Lower lobe of right lung (tissue), 2 donors: ENCODE measurements at regions not wholly inside any gene's neighbourhood (a gene's known extent, or its start where the extent isn't known, plus 50 kb on each side); places are given as distances from the start of the nearest gene placed in this dataset.

Experiments
- ATAC-seq, 2 donors: fragments of 200-7000 bp; cut with Tn5 transposase; one replicate each; pipeline ENCODE4 v1.9.1; 2020 to 2022; ENCODE audit warnings: mild to moderate bottlenecking in 2 of 2, moderate library complexity in 2 of 2
- DNase-seq: peaks from one replicate; pipeline ENCODE4 v3.0.0-alpha.2; 2020
- H3K27ac ChIP-seq: fragments of 200-600 bp; one replicate; pipeline ENCODE4 v1.8.0; 2022
- H3K27me3 ChIP-seq: fragments of 200-600 bp; one replicate; pipeline ENCODE4 v1.8.0; 2022; ENCODE audit warnings: low read depth
- H3K36me3 ChIP-seq: fragments of 200-600 bp; one replicate; pipeline ENCODE4 v1.8.0; 2022; ENCODE audit warnings: mild to moderate bottlenecking
- H3K4me1 ChIP-seq: fragments of 200-600 bp; one replicate; pipeline ENCODE4 v1.8.0; 2022
- H3K4me3 ChIP-seq: fragments of 200-600 bp; one replicate; pipeline ENCODE4 v1.8.0; 2022; ENCODE audit warnings: mild to moderate bottlenecking
- H3K9me3 ChIP-seq: fragments of 200-600 bp; one replicate; pipeline ENCODE4 v1.8.0; 2022
- intact Hi-C: fragments of 100-400 bp; cut with DNase I; formaldehyde crosslinking; loops from one replicate; pipeline ENCODE4 v1.11.0; 2022
- TF ChIP-seq, protein P1 (sequence below): fragments of 200-600 bp; IDR thresholded peaks from one replicate; pipeline ENCODE4 v1.8.0; 2022; ENCODE audit warnings: antibody characterized with exemption, mild to moderate bottlenecking
- donor health status: DM: no; HTN: yes; CAD: no; lungs with severe emphysema.

GRCh38 chr1:79959635-79960034, 953.1 kb upstream of the ADGRL4 start:
- no peak for DNase-seq
- Histone ChIP-seq H3K4me3 (no peak overlapping the region), H3K4me1 (no peaks in the 10 kb centered on the region), H3K27me3 (no peaks in the 10 kb centered on the region), H3K27ac (no peak overlapping the region), H3K9me3 (no peaks in the 10 kb centered on the region), H3K36me3 (no peaks in the 10 kb centered on the region)
- TF ChIP-seq, protein P1, sequence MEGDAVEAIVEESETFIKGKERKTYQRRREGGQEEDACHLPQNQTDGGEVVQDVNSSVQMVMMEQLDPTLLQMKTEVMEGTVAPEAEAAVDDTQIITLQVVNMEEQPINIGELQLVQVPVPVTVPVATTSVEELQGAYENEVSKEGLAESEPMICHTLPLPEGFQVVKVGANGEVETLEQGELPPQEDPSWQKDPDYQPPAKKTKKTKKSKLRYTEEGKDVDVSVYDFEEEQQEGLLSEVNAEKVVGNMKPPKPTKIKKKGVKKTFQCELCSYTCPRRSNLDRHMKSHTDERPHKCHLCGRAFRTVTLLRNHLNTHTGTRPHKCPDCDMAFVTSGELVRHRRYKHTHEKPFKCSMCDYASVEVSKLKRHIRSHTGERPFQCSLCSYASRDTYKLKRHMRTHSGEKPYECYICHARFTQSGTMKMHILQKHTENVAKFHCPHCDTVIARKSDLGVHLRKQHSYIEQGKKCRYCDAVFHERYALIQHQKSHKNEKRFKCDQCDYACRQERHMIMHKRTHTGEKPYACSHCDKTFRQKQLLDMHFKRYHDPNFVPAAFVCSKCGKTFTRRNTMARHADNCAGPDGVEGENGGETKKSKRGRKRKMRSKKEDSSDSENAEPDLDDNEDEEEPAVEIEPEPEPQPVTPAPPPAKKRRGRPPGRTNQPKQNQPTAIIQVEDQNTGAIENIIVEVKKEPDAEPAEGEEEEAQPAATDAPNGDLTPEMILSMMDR = no peak
- intact Hi-C loops = no loop called here
- no peak for ATAC-seq

GRCh38 chr1:79955966-79956365, 949.4 kb upstream of the ADGRL4 start:
- no peaks in the 10 kb centered on the region for H3K27me3 ChIP-seq
- DNase-seq (no peak), ATAC-seq (no peak)
- H3K9me3 ChIP-seq = peaks cover 6% of the 10 kb centered on the region
- TF ChIP-seq, protein P1 = no peak
- no peak overlapping the region for H3K4me3 ChIP-seq
- no peak overlapping the region for H3K27ac ChIP-seq
- no peaks in the 10 kb centered on the region for H3K36me3 ChIP-seq
- no peaks in the 10 kb centered on the region for H3K4me1 ChIP-seq
- intact Hi-C loops = no loop called here

DNA sequence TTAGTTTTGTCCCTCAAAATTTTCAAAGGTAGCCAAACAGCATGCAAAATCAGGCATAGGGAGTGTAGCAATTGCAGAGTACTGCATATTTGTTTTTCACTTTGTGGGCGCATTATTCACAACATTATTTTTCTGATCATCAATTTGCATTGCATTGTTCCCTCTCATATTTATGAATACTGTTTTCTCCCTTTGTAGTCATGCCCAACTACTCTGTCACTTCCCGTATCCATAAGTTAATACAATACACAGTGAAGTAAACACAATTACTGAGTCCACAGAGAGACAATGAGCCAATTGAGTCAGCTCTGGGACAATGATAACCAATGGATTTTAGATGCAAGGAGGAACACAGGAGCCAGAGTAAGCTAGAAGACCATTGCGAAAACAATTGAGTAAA, 944.0 kb upstream of the ADGRL4 start:
- TF ChIP-seq, protein P1 = no peak
- Histone ChIP-seq H3K27me3 (no peaks in the 10 kb centered on the region), H3K4me3 (no peak overlapping the region), H3K36me3 (no peaks in the 10 kb centered on the region), H3K4me1 (no peaks in the 10 kb centered on the region), H3K27ac (no peak overlapping the region), H3K9me3 (peaks cover 6% of the 10 kb centered on the region)
- ATAC-seq (no peak), DNase-seq (no peak)
- intact Hi-C loops = no loop called here

DNA sequence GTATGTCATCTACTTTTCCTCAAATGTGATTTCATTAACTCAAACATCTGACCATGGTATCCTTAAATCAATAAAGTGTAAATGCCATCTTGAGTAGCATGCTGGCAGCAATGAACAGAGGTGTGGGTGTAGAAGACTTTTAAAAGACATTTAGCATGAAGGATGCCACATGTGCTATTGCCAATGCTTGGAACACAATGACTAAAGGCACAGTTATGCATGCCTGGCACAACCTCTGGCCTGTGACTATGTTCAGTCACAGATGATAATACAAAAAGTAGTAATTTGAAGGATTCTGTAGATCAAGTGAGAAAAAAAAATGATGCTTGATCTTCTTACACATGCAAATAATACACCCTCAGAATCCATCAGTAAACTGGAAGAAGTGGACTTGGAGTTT, 938.9 kb upstream of the ADGRL4 start:
- Histone ChIP-seq H3K36me3 (no peaks in the 10 kb centered on the region), H3K27ac (no peak overlapping the region), H3K4me1 (no peaks in the 10 kb centered on the region), H3K9me3 (no peaks in the 10 kb centered on the region), H3K4me3 (no peak overlapping the region), H3K27me3 (no peaks in the 10 kb centered on the region)
- intact Hi-C loops = no loop called here
- ATAC-seq = no peak
- TF ChIP-seq, protein P1 = no peak
- DNase-seq = no peak

- Histone ChIP-seq H3K36me3 (no peaks in the 10 kb centered on the region), H3K27ac (no peak overlapping the region), H3K27me3 (no peaks in the 10 kb centered on the region), H3K4me3 (no peak overlapping the region), H3K9me3 (no peaks in the 10 kb centered on the region), H3K4me1 (no peaks in the 10 kb centered on the region)
- intact Hi-C loops = no loop called here
- ATAC-seq (no peak), DNase-seq (no peak)
- TF ChIP-seq, protein P1 = no peak
Observed at GRCh38 chr1:79929356-79929755, 922.8 kb upstream of the ADGRL4 start.

DNA sequence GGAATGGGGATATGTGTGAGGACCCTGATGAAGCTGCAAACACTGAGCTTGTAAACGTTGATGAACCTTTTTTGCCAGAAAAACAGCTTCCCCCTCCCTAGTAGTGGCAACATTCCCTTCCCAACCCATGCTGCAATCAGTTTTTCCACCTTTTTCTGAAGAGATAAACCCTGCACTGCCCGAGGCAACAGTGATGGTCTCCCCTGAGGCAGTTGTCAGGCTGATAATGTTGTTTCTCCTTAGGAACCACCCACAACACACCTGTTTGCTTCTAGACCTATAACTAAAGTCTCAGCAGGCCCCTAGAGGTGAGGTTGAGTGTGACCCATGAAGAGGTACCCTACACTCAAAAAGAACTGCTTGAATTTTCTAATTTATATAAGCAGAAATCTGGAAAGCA, 922.4 kb upstream of the ADGRL4 start:
- no peaks in the 10 kb centered on the region for H3K4me1 ChIP-seq
- H3K27ac ChIP-seq = no peak overlapping the region
- H3K36me3 ChIP-seq = no peaks in the 10 kb centered on the region
- TF ChIP-seq, protein P1 = no peak
- H3K4me3 ChIP-seq = no peak overlapping the region
- H3K27me3 ChIP-seq = no peaks in the 10 kb centered on the region
- intact Hi-C loops = no loop called here
- ATAC-seq (no peak), DNase-seq (no peak)
- no peaks in the 10 kb centered on the region for H3K9me3 ChIP-seq
